GM19023 (cell line): ENCODE measurements at regions not wholly inside any gene's neighbourhood (a gene's known extent, or its start where the extent isn't known, plus 50 kb on each side); places are given as distances from the start of the nearest gene placed in this dataset.

Source experiments
- ATAC-seq: cut with Tn5 transposase; IDR thresholded peaks from one replicate; pipeline ENCODE4 v1.9.1; 2021; ENCODE audit warnings: mild to moderate bottlenecking, moderate library complexity; ENCODE audit not compliant: unreplicated experiment

- no peak for ATAC-seq
Observed at GRCh38 chr18:25727281-25727985, 363.0 kb downstream of the SS18 start.

GRCh38 chr18:25726298-25726697, 364.1 kb downstream of the SS18 start:
- no peak for ATAC-seq

GRCh38 chr18:25725501-25725900, 364.9 kb downstream of the SS18 start:
- ATAC-seq = no peak

- no peak for ATAC-seq
Observed at GRCh38 chr18:25724997-25725396, 365.4 kb downstream of the SS18 start.

- ATAC-seq = no peak
Observed at GRCh38 chr18:25724121-25724520, 366.3 kb downstream of the SS18 start.

GRCh38 chr18:25713103-25713502, 361.1 kb upstream of the ZNF521 start:
- no peak for ATAC-seq

GRCh38 chr18:25710981-25711380, 359.0 kb upstream of the ZNF521 start:
- ATAC-seq = no peak

- ATAC-seq = no peak
Observed at GRCh38 chr18:25705650-25706049, 353.7 kb upstream of the ZNF521 start.

GRCh38 chr18:25704494-25704893, 352.5 kb upstream of the ZNF521 start:
- ATAC-seq = no peak

- no peak for ATAC-seq
Observed at GRCh38 chr18:25704071-25704470, 352.1 kb upstream of the ZNF521 start.

GRCh38 chr18:25701821-25702220, 349.9 kb upstream of the ZNF521 start:
- ATAC-seq = no peak

- no peak for ATAC-seq
Observed at GRCh38 chr18:25686960-25687500, 335.1 kb upstream of the ZNF521 start.

GRCh38 chr18:25685088-25685487, 333.1 kb upstream of the ZNF521 start:
- no peak for ATAC-seq

GRCh38 chr18:25679491-25679890, 327.5 kb upstream of the ZNF521 start:
- no peak for ATAC-seq

- ATAC-seq = no peak
Observed at GRCh38 chr18:25678221-25678620, 326.3 kb upstream of the ZNF521 start.

GRCh38 chr18:25675123-25675850, 323.3 kb upstream of the ZNF521 start:
- no peak for ATAC-seq

- no peak for ATAC-seq
Observed at GRCh38 chr18:25674183-25674582, 322.2 kb upstream of the ZNF521 start.

GRCh38 chr18:25672490-25672889, 320.5 kb upstream of the ZNF521 start:
- ATAC-seq = no peak

GRCh38 chr18:25669741-25670140, 317.8 kb upstream of the ZNF521 start:
- no peak for ATAC-seq

- ATAC-seq = no peak
Observed at GRCh38 chr18:25662272-25662671, 310.3 kb upstream of the ZNF521 start.

- ATAC-seq = no peak
Observed at GRCh38 chr18:25661831-25662230, 309.9 kb upstream of the ZNF521 start.

GRCh38 chr18:25659541-25659940, 307.6 kb upstream of the ZNF521 start:
- no peak for ATAC-seq
